Naive thymus-derived CD4-positive, alpha-beta T cell (primary cell): ENCODE measurements at regions not wholly inside any gene's neighbourhood (a gene's known extent, or its start where the extent isn't known, plus 50 kb on each side); places are given as distances from the start of the nearest gene placed in this dataset.

Experiments
- ATAC-seq: fragments of 150-1000 bp; cut with Tn5 transposase; 2 replicates; pipeline ENCODE4 v1.10.0; 2021; ENCODE audit warnings: mild to moderate bottlenecking, moderate library complexity
- CTCF ChIA-PET: fragments of 350-600 bp; sonication (Branson Sonifier 250); formaldehyde crosslinking; loops from one replicate; lab custom pipeline; 2021; ENCODE audit warnings: antibody characterized with exemption; lab: Charles Lee
- POLR2A ChIA-PET: fragments of 350-600 bp; sonication (Branson Sonifier 250); formaldehyde crosslinking; loops from one replicate; lab custom pipeline; 2021; ENCODE audit warnings: antibody characterized with exemption, inconsistent platforms; lab: Charles Lee
- DNase-seq, 9 donors: peaks; one replicate each; pipeline versions ENCODE4 v3.0.0 to v3.0.0-alpha.2; 2020 to 2022; ENCODE audit warnings: mixed read lengths in 1 of 9
- H3K27ac ChIP-seq: one replicate; pipeline ENCODE4 v1.7.0; 2013; ENCODE audit warnings: mild to moderate bottlenecking, low read depth, low read length, moderate library complexity
- H3K27me3 ChIP-seq, 2 donors: one replicate each; pipeline ENCODE4 v1.7.0; 2013; ENCODE audit warnings: low read length in 2 of 2, mild to moderate bottlenecking in 2 of 2, moderate library complexity in 2 of 2; ENCODE audit not compliant: control insufficient read depth in 2 of 2, insufficient read depth in 2 of 2
- H3K36me3 ChIP-seq, 3 experiments: 1 replicate in 2 of 3; 2 replicates in 1 of 3; pipeline ENCODE4 v1.7.0; 2013; ENCODE audit warnings: low read length in 3 of 3, mild to moderate bottlenecking in 3 of 3, moderate library complexity in 1 of 3; ENCODE audit not compliant: insufficient read depth in 3 of 3, control insufficient read depth in 2 of 3
- H3K4me1 ChIP-seq, 2 donors: one replicate each; pipeline ENCODE4 v1.7.0; 2013; ENCODE audit warnings: low read length in 2 of 2, mild to moderate bottlenecking in 2 of 2, moderate library complexity in 1 of 2; ENCODE audit not compliant: control insufficient read depth in 2 of 2, insufficient read depth in 2 of 2
- H3K4me3 ChIP-seq: 2 replicates; pipeline ENCODE4 v1.7.0; 2013; ENCODE audit warnings: mild to moderate bottlenecking, low read length
- H3K9me3 ChIP-seq, 3 experiments: 1 replicate in 2 of 3; 2 replicates in 1 of 3; pipeline ENCODE4 v1.7.0; 2013; ENCODE audit warnings: low read length in 3 of 3; ENCODE audit not compliant: control insufficient read depth in 2 of 3
- H3K27ac Mint-ChIP-seq, 9 donors: one replicate each; pipeline ENCODE4 v1.8.0; 2020 to 2022; ENCODE audit warnings: mixed read lengths in 9 of 9, mild to moderate bottlenecking in 8 of 9, moderate library complexity in 5 of 9, inconsistent platforms in 2 of 9
- H3K27me3 Mint-ChIP-seq, 5 donors: one replicate each; pipeline ENCODE4 v1.8.0; 2021 to 2022; ENCODE audit warnings: mixed read lengths in 5 of 5, mild to moderate bottlenecking in 1 of 5
- H3K36me3 Mint-ChIP-seq, 5 donors: one replicate each; pipeline ENCODE4 v1.8.0; 2020 to 2022; ENCODE audit warnings: mixed read lengths in 5 of 5, mild to moderate bottlenecking in 3 of 5, inconsistent platforms in 1 of 5
- H3K4me1 Mint-ChIP-seq, 7 donors: one replicate each; pipeline ENCODE4 v1.8.0; 2020 to 2022; ENCODE audit warnings: mixed read lengths in 7 of 7, mild to moderate bottlenecking in 3 of 7, inconsistent platforms in 1 of 7
- H3K4me3 Mint-ChIP-seq, 10 donors: one replicate each; pipeline ENCODE4 v1.8.0; 2020 to 2022; ENCODE audit warnings: mild to moderate bottlenecking in 10 of 10, mixed read lengths in 10 of 10, moderate library complexity in 6 of 10, inconsistent platforms in 2 of 10
- H3K9me3 Mint-ChIP-seq, 11 donors: one replicate each; pipeline ENCODE4 v1.8.0; 2020 to 2022; ENCODE audit warnings: mixed read lengths in 11 of 11, mild to moderate bottlenecking in 4 of 11, inconsistent platforms in 1 of 11, moderate library complexity in 1 of 11
- intact Hi-C, 2 donors: fragments of 100-400 bp; cut with micrococcal nuclease; formaldehyde crosslinking; loops; one replicate each; pipeline ENCODE4 v1.15.1; 2023

DNA sequence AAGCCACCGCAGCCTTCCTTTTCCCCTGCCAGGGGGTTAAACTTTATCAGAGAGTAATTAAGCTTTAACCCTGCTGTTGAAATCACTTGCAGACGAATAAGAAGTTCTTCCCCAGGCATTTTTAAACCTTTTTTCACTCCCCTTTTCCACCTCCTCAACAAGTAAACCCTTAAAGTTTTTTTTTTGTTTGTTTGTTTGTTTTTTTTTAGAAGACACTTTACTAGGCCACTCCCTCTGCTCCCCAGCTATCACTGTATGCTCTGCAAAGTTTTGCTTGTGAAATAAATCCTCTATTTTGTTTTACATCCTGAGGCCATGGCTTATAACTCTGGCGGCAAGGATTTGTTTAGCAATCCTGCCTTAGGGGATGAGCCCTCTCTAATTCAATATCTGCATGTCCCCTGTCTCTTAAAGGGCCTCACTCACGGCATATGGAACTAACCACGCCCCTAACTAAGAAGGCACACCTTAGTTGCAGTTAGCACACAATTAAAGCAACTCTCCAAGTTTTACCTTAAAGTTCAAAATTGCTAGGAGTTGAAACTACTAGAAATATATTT lies 1354.7 kb upstream of the LRRTM3 start:
- no peak overlapping the region for H3K4me3 Mint-ChIP-seq
- no peaks in the 10 kb centered on the region for H3K36me3 ChIP-seq
- no peaks in the 10 kb centered on the region for H3K27me3 Mint-ChIP-seq
- no peak overlapping the region for H3K4me3 ChIP-seq
- no peaks in the 10 kb centered on the region for H3K27me3 ChIP-seq
- CTCF ChIA-PET = no interaction called here
- intact Hi-C loops = no loop called here
- H3K36me3 Mint-ChIP-seq = no peaks in the 10 kb centered on the region
- DNase-seq (no peak), ATAC-seq (no peak)
- no peak overlapping the region for H3K27ac Mint-ChIP-seq
- no peaks in the 10 kb centered on the region for H3K4me1 ChIP-seq
- H3K9me3 ChIP-seq = no peaks in the 10 kb centered on the region
- POLR2A ChIA-PET = no interaction called here
- H3K9me3 Mint-ChIP-seq = peaks cover 0 to 8% (median 0%) of the 10 kb centered on the region in 11 donors
- no peak overlapping the region for H3K27ac ChIP-seq
- no peaks in the 10 kb centered on the region for H3K4me1 Mint-ChIP-seq

DNA sequence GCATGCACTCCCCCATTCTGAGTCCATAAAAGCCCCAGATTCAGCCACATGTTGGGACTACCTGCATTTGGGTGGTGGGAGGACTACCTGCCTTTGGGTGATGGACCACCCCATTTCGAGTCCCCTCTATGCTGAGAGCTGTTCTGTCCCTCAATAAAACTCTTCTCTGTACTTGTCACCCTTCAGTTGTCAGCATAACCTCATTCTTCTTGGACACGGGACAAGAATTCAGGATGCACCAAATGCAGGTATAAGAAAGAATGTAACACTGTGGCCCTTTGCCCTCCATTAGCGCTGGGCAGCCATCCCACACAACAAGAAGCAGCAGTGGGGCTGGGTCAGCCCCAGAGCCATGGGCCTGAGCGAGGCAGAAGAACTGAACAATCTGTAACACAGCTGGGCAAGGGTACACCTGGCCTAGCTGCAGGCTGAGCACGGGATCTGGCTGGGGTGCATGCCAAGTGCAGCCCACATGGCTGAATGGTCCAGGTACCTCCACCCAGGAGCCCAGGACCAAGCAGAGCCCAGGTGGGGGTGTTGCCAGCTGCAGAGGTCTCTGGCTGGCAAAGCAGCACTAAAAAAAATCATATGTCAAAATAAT lies 1344.3 kb upstream of the LRRTM3 start:
- no peaks in the 10 kb centered on the region for H3K4me1 ChIP-seq
- no peak overlapping the region for H3K4me3 ChIP-seq
- no peak overlapping the region for H3K27ac ChIP-seq
- no peak overlapping the region for H3K27ac Mint-ChIP-seq
- no peak overlapping the region for H3K4me3 Mint-ChIP-seq
- ChIA-PET CTCF (no interaction called here), POLR2A (no interaction called here)
- peaks cover 6 to 31% (median 11%) of the 10 kb centered on the region in 11 donors for H3K9me3 Mint-ChIP-seq
- H3K4me1 Mint-ChIP-seq = no peaks in the 10 kb centered on the region
- ATAC-seq (no peak), DNase-seq (no peak)
- intact Hi-C loops = no loop called here
- H3K9me3 ChIP-seq = peaks cover 0 to 8% (median 0%) of the 10 kb centered on the region in 3 experiments
- H3K36me3 Mint-ChIP-seq = peaks cover 0 to 4% (median 0%) of the 10 kb centered on the region in 5 donors
- H3K36me3 ChIP-seq = no peaks in the 10 kb centered on the region
- H3K27me3 Mint-ChIP-seq = no peaks in the 10 kb centered on the region
- H3K27me3 ChIP-seq = no peaks in the 10 kb centered on the region

DNA sequence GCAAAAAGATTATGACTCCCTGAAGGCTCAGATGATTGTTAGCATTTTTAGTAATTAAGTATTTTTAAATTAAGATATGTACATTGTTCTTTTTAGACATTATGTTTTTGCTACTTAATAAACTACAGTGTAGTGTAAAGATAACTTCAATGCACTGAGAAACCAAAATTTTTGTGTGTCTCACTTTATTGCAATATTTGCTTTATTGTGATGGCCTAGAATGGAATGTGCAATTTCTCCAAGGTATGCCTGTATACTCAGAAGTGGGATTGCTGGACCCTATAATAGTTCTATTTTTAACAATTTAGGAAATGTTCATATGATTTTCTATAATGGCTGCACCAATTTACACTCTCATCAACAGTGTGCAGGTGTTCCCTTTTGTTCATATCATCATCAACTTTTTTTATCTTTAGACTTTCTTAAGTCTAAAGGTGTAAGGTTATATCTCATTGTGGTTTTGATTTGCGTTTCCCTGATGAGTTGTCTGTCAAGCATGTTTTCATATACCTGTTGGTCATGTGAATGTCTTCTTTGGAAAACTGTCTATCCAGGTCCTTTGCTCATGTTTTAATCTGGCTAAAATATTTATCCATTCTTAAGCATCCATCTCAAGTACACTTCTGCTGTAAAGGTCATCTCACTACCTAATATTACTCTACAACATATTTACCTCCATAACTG lies 1323.5 kb upstream of the LRRTM3 start:
- H3K4me1 ChIP-seq = no peaks in the 10 kb centered on the region
- DNase-seq = no peak
- no peak overlapping the region for H3K27ac ChIP-seq
- Mint-ChIP-seq H3K27ac (no peak overlapping the region), H3K27me3 (no peaks in the 10 kb centered on the region), H3K4me1 (no peaks in the 10 kb centered on the region), H3K36me3 (no peaks in the 10 kb centered on the region), H3K4me3 (no peak overlapping the region), H3K9me3 (peaks cover 0 to 11% (median 5%) of the 10 kb centered on the region in 11 donors)
- ATAC-seq = no peak
- no peak overlapping the region for H3K4me3 ChIP-seq
- no peaks in the 10 kb centered on the region for H3K9me3 ChIP-seq
- CTCF ChIA-PET = no interaction called here
- intact Hi-C loops = no loop called here
- H3K36me3 ChIP-seq = no peaks in the 10 kb centered on the region
- POLR2A ChIA-PET = no interaction called here
- H3K27me3 ChIP-seq = no peaks in the 10 kb centered on the region

DNA sequence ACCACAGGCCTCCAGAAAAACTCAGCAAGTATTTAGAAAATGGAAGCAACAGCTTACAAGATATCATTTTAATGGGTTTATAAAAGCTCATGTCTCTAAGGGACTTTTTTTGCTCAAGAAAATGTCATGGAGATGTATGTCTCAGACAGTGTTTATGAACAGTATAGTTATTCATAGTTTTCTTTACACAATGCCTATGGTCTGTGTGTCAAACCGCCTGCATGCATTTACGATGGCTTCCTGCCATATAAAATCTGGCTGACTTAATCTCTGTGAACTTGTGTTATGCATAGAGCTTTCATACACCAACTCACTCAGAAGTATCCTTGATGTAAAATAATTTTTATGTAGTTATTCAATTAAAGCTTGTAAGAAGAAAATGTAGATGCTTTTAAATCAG lies 1314.2 kb upstream of the LRRTM3 start:
- Mint-ChIP-seq H3K4me3 (no peak overlapping the region), H3K9me3 (peaks cover 0 to 23% (median 9%) of the 10 kb centered on the region in 11 donors), H3K36me3 (no peaks in the 10 kb centered on the region), H3K27ac (no peak overlapping the region), H3K27me3 (no peaks in the 10 kb centered on the region), H3K4me1 (no peaks in the 10 kb centered on the region)
- Histone ChIP-seq H3K9me3 (peaks cover 0 to 3% (median 0%) of the 10 kb centered on the region in 3 experiments), H3K36me3 (no peaks in the 10 kb centered on the region), H3K4me1 (no peaks in the 10 kb centered on the region), H3K27ac (no peak overlapping the region), H3K27me3 (no peaks in the 10 kb centered on the region), H3K4me3 (no peak overlapping the region)
- CTCF ChIA-PET = no interaction called here
- POLR2A ChIA-PET = no interaction called here
- no peak for DNase-seq
- intact Hi-C loops = no loop called here
- no peak for ATAC-seq

DNA sequence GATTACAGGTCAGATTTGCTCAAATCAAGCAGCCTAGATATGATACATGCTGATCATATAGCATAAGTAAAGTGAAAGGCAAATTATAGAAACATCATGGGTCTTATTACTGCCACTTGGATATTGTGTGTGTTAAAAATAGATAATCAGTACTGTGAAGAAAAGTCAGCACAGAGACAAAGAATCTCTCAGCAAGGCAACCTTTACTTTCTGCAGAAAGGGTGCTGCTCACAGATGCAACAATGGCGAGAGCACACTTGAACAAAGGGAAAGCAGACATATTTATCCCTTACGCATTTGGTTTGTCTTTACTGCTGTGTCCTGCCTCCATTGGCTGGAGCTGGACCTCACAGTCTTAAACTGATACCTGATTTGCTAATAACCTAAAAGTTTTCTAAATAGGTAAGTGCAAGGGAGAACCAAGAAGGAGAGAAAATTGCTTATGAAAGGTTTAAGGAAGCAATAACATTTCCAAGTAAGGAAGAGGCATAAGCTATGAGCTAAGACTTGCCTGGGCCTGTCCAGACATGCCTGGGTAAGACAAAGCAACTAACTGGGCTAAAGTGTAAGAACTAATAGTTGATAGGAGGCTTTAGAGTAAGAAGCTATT lies 1310.8 kb upstream of the LRRTM3 start:
- POLR2A ChIA-PET = no interaction called here
- Histone ChIP-seq H3K27ac (no peak overlapping the region), H3K4me3 (no peak overlapping the region), H3K27me3 (no peaks in the 10 kb centered on the region), H3K4me1 (no peaks in the 10 kb centered on the region), H3K36me3 (no peaks in the 10 kb centered on the region), H3K9me3 (peaks cover 0 to 3% (median 0%) of the 10 kb centered on the region in 3 experiments)
- H3K27ac Mint-ChIP-seq = no peak overlapping the region
- peaks cover 0 to 23% (median 5%) of the 10 kb centered on the region in 11 donors for H3K9me3 Mint-ChIP-seq
- no peaks in the 10 kb centered on the region for H3K4me1 Mint-ChIP-seq
- H3K27me3 Mint-ChIP-seq = no peaks in the 10 kb centered on the region
- H3K36me3 Mint-ChIP-seq = no peaks in the 10 kb centered on the region
- ATAC-seq (no peak), DNase-seq (no peak)
- intact Hi-C loops = no loop called here
- CTCF ChIA-PET = no interaction called here
- H3K4me3 Mint-ChIP-seq = no peak overlapping the region

DNA sequence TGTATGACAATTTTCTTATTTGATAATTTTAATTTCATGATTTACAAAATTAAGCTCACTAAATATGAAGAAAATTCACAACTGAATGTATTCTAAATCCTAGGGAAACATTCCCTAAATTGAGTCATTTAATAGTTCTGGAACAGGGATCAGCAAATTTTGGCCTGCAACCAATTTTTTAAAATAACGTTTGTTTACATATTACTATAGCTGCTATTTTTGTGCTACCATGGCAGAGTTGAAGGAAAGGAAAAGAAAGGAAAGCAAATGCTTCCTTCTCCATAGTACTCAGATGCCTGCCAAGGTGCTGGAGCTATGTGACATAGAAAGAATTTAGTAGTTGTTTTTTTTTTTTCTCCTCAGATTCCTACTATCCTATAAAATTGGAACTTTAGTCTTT lies 1307.7 kb upstream of the LRRTM3 start:
- H3K36me3 Mint-ChIP-seq = no peaks in the 10 kb centered on the region
- no peak for DNase-seq
- intact Hi-C loops = no loop called here
- H3K9me3 Mint-ChIP-seq = peaks cover 0 to 23% (median 5%) of the 10 kb centered on the region in 11 donors
- no peak for ATAC-seq
- H3K9me3 ChIP-seq = peaks cover 0 to 3% (median 0%) of the 10 kb centered on the region in 3 experiments
- ChIA-PET CTCF (no interaction called here), POLR2A (no interaction called here)
- no peaks in the 10 kb centered on the region for H3K4me1 ChIP-seq
- no peaks in the 10 kb centered on the region for H3K4me1 Mint-ChIP-seq
- no peak overlapping the region for H3K27ac ChIP-seq
- no peaks in the 10 kb centered on the region for H3K27me3 ChIP-seq
- H3K27me3 Mint-ChIP-seq = no peaks in the 10 kb centered on the region
- no peak overlapping the region for H3K4me3 ChIP-seq
- no peak overlapping the region for H3K27ac Mint-ChIP-seq
- H3K4me3 Mint-ChIP-seq = no peak overlapping the region
- H3K36me3 ChIP-seq = no peaks in the 10 kb centered on the region
